GDM1 (cell line): ENCODE measurements at regions not wholly inside any gene's neighbourhood (a gene's known extent, or its start where the extent isn't known, plus 50 kb on each side); places are given as distances from the start of the nearest gene placed in this dataset.

Source experiments
- DNase-seq: peaks from one replicate; lab custom pipeline; 2025; lab: John Stamatoyannopoulos, UW

DNA sequence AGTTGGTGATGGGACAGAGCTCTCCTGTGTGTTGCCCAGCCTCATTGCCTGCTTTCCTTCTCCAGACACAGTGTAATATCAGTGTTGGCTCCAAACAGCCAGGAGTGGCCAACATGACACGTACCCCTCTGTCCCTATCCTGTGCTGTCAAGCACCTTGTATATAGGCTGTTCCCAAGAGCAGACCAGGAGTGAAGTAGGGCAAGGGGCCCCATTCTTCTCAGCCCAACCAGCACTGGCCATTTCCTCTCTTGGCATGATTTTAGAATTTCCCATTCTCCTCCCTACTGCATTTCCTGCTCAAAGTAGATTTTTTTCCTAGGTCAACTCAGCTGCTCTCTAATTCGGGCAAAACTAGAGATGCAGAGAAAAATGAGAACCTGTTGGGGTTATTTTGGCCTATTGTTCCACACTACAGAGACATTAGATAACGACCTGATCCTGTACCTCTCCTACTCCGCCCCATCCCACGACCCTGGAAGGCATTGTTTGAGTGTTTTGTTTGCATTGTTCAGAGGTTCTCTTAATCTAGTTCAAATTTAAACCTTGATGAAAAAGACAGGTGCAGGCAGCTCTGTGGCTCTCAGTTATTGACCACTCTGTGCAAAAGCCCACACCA, 95.6 kb downstream of the RASSF10 start:
- no peak for DNase-seq

DNA sequence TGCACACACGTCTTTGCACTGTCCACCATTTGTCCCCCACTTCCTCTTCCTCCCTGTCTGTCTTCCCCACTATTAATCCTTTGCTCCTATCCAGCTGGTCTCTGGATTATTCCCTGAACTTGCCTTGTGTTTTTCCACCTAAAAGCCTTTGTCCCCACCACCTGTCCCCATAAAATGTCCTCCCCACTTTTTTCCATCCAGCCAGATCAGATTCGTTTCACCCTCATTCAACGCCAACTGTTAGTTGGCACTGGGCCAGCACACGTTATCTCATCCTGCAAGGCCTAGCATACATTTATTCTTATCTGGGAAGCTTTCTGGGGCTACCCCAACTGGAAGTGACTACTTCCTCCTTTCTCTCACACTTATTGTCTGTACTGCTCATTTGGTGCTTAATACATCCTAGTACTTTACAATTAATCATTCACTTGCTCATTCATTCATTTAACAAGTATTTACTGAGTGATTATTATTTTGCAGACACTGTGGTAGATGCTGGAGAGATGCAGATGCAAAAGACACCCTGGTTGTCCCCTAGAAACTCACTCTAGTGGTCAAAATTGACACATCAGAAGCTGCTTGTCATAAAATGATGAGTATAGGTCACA, 96.2 kb downstream of the RASSF10 start:
- peak; percentile 29 for DNase-seq

DNA sequence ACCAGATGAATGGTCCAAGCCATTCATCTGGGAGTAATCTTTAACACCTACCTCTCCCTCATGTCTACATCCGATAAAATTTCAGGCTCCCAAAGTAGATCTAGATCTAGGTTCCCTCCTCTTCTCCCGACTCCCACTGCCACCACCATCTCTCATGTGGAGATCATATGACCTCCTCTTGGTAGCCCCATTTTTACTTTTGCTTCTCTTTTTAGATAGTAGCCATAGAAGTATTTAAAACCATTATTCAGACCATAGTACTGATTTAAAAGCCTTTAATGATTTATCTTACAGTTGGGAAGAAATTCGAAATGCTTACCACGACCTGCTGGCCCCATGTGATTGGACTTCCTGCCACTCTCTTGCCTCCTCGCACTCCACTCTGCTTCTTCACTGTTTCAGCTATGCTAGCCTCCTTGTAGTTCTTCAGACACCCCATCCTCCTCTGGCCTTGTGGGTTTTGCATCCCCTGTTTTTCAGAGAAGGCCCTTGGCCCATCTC, 98.5 kb downstream of the RASSF10 start:
- no peak for DNase-seq

DNA sequence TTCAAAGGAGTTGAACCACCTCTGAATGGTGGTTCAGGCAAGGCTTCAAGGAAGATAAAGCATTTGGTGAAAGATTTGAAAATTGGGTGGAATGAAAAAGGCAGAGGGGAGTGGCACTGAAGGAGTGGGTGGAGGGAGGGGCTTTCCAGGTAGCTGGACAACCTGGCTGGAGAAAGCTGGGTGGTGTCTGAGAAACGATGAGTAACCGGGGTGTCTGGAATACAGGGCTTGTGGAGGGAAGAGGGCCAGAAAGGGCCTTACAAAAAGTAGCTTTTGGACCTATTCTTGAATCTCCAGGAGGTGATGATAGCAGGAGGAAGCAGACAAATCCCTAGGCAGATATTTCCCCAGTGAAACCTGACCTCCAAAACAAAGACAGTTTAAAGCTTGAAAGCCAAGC, 99.3 kb downstream of the RASSF10 start:
- DNase-seq = no peak

DNA sequence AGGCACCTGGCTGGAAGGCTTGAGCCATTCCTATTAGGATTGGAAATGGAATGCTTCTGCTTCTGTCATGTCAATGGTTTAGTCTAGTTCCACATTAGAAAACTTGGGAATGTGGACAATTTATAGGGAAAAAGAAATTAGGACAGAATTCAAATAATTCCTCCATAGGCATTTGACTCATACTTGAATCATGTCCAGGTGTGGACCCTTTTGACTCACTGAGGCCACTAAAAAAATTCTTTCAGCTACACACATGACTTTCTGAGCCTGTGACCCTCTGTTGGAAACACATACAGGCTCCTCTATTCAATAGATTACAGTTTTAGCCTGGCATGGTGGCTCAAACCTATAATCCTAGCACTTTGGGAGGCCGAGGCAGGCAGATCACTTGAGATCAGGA, 100.5 kb downstream of the RASSF10 start:
- DNase-seq = no peak

DNA sequence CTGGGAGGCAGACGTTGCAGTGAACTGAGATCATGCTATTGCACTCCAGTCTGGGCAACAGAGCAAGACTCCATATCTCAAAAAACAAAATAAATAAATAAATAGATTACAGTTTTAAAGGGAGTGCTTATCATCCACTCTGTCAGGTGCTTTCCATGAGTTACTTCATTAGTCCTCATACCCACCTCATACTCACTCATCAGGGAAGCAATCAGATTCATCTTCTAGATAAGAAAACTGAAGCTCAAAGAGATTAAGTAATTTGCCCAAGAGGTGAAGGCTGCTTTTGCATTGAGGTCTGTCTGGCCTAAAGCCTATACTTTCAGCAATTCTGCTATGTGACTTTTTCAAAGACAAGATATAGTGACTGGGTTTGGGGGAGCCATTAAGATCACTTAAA, 101.0 kb downstream of the RASSF10 start:
- DNase-seq = no peak

DNA sequence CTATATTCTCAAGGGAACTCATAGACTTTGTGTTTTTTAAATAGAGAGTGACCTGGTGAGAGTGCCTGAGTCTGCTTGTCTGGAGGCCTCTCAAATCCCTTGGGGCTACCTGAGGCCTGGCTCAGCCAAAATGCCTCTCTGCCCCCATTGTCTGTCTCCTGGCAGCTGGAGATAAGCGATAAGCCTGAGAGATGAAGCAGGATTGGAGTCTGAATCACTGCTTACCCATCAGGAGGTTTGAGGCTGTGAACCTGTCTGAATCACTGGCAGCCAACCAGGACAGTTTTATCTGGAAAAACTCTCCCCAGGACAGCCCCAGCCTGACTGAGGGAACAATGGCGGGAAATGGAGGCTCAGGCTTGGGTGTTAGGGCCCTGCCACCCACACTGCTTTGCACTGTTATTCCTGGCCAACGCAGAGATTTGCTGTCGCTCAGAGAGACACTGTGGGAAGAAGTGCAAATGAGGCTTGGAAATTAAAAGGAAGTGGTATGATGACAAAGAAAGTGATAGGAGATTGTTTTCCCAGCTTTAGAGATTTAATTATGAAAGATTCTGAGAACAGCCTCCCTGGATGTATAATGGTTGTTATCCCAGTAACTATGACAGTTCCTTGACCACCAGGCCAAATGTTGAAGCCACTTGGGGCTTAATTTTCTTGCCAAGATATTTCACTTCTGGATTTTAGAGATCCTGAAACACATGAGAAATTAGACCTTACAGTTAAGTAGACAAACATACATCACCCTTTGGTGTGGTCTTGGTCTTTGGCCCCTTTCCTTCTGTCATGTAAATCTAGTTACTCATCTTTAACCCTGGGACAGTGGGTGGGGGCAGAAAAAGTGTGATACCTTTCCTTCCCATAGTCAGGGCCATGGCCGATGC, 102.1 kb downstream of the RASSF10 start:
- DNase-seq = no peak

DNA sequence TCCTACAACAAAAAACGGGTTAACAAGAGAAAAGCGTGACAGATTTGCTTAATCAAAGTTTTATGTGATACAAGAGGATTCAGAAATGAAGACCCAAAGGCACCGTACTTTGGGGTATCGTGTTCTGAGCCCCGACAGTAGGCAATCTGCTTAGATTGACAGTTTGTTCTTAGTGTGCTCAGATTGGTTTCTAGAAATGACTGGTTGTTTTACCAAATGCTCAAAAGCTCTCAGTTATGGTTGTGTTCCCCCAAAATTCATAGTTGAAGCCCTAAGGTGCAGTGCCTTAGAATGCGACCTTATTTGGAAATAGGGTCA, 102.7 kb downstream of the RASSF10 start:
- no peak for DNase-seq

DNA sequence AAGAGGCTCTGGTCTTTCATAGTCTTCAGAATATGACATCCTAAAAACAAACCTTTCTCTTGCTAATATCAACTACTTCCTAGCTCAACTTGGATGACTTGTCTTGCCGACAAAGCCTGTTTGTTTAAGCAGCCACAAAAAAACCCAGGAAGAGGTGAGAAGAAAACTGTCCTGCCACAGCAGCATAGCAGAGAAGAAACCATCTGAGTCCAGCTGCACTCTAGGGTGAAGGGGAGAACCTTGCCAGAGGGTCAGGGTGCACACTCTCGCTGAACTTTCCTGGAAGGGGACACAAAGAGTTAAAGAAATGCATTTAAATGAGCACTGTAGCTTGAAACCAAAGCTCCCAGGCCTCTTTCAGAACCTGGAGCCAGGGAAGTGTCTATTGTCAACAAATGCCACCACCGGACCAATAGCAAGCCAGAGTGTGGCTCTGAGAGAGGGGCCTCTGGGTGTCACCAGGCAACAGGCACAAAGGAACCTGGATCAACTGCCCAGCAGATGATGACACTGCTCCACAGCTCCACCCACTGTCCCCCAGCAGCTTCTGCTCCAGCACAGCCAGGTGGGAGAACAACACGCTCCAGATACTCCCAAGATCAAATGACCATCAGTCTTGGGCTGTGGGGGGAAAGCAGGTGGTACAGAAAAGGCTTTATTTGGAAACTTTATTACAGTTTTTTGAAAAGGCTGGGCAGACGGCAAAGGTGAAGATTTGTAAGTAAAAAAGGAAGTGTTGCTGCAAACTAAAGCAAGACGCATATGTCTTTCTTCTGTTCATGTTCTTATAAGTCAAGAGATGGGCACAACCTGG, 105.7 kb downstream of the RASSF10 start:
- no peak for DNase-seq

DNA sequence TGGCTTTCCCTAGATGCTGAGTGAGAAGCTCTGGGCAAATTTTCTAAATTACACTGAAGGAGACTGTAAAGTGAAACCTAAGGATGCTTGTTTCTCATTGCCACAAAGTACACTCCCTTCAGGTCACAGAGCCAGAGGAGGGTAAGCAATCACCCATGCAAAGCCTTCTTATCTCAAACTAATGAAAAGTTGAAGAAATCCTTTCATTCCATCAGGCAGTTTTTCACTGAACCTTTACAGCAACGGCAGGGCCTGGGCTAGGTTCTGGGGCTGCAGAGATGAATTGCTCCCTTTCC, 106.2 kb downstream of the RASSF10 start:
- no peak for DNase-seq

DNA sequence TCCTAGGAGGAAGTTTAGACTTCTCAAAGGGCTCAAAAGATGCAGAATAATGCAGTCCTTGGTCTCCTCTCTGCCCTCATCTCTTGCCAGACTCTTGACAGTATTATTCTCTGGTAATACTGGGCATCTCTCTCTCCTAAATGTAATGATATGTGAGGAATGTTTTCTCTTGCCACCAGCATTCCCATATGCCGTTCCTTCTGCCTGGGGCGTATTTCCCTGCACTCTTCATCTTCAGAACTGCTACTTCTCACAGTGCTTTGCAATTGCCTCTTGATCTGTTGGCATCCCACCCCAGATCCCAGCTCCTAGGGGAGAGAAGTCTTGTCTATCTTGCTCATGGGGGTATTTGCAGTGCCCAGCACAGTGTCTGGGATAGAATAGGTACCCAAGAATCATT, 107.4 kb downstream of the RASSF10 start:
- DNase-seq = no peak

DNA sequence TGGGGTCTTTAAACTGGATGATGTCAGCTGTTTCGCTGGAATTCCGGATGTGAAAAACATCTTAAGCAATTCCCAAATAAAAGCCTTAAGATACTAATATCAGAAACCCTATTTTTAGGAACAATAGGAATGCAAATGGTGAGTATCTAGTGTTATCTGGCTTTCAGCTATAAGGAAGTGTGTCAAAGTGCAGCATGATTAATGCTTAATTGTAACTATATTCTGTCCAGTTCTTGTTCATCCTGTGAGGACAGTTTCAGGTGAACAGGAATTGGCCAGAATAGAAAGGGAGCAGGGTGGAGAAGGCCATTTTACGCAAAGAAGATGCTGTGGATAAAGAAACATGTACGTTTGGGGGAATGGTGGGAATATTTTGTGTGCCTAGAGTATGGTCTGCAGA, 108.2 kb downstream of the RASSF10 start:
- no peak for DNase-seq

DNA sequence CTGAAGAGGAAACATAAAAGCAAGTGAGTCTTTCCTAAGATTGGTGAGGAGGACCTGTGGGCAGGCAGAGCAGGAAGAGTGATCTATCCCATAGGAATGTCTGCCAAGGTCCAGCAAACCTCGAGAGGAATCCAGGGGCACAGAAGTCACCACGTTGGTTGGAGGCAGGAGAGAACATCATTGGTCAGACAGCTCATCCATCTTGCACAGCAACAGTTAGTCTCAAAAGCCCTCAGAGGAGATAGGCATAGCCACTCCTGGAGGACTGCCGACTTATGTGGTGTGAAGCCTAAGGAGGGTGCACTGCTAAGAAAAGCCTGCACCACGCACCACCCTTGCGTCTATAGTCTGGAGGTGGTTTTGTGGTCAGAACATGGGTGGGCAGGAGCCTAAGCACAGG, 109.1 kb downstream of the RASSF10 start:
- no peak for DNase-seq

DNA sequence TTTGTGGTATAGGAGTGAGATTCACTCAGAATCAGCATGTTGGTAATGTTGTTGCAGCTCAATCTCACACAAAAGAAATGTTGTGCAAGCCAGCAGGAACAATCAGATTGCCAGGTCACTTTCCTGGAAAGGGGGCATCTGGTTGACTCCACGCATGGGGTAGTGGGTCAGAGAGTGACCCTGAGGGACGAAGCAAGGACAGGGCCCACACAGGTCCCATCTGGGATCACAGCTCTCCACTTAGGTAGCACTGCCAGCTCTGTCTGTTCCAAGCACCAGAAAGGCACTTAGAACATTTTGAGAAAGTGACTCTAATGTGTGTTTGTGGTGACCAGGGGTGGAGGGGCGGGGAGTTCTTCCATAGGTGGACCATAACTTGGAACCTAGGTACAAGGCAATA, 109.5 kb downstream of the RASSF10 start:
- no peak for DNase-seq

DNA sequence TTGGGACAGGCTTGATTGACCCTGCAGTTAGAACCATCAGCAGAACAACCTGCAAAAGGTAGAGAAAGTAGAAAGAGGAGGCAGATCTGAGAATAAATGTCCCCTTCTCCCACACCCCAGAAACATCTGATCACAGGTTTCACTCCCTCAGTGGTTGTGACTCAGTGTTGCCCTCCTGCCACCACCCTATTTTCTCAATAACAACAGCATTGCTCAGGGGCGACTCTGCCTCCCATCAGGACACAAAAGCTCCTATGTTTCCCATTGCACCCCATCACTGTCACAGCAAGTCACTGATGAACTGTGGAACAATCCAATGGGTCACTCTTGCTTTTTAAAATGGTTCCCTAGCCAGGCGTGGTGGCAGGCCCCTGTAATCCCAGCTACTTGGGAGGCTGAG, 110.2 kb downstream of the RASSF10 start:
- no peak for DNase-seq

DNA sequence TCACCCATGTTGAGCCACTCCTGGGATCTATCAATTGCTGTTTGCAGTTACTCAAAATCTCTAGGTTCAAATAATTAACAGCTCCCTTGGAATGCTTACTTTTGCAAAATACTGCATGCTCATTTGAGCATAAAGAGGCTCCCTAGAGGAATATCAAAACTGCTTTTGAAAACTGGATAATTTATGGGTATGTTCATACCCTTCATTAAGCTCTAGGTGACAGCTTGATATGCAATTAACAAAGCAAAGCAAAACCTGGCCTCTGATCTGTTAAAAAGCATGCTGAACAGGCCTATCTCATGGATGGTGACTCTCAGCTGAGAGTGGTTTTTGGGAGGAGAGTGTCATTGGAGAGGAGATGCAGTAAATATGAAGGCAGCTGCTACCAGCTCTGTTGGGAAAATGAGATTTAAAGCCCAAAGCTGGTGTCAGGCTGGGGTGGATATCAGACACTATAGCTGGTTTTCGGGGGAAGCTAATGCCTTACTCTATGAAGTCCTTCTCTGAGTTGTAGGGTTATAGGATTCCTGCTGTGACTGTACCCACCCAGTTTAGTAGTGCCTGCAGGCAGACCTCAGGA, 110.9 kb downstream of the RASSF10 start:
- no peak for DNase-seq

DNA sequence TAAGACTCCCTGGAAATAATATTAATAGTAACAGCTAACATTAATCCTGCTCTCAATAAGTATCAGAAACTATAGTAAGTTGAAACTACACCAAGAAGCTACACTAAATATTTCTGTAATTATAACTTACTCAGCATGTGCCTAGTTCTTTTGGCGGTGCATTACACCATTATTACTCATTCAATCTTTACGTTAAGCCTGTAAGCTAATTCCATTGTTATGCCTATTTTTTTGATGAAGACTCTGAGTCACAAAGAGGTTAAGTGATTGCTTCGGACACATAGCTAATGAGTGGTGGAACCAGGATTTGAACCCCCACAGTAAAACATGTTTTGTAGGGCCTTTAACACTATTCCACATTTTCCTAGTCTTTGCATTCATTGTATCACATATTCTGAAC, 111.6 kb downstream of the RASSF10 start:
- DNase-seq = no peak

DNA sequence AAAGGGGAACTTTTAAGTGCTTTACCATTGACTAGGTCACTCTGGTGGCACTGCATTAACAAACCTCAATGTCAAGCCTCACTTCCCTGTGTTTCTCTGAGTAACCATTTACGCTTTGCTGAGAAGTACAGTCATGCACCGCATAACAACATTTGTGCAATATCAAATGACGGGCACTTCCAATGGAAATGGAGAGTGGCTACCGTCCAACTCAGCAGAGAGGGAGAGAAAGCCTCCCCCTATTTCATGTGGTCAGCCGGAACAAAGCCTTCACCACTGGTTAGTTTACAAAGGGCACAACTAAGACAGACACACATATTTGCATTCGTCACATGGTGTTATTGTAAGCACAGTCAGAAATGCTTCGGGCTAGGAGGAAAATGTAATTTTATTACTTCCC, 117.3 kb downstream of the RASSF10 start:
- DNase-seq = no peak

DNA sequence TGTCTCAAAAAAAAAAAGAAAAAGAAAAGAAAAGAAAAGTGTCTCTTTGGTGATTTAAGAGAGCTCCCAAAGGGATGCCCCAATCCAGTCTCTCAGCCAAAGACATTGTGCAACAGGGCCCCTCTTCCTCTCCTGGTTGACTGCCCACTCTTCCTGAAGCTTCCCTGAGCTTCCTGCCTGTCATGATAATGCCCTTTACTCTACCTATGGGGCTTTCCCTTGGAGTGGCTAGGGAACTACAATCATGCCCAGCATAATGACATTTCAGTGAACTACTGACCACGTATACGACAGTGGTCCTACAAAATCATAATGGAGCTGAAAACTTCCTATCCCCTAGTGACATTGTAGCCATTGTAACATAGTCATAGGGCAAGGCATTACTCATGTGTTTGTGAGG, 118.0 kb downstream of the RASSF10 start:
- DNase-seq = no peak

DNA sequence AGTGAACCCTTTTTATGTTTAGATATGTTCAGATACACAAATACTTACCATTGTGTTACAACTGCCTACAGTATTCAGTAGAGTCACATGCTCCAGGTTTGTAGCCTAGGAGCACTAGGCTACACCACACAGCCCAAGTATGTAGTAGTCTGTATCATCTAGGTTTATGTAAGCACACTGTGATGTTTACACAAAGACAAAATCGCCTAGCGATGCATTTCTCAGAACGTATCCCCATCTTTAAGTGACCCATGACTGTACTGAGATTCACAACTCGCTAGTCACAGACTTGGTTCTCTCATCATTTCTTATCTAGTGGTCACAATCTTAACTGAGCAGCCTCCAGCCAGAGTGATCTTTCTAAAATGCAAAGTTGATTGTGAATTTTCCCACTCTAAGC, 119.2 kb downstream of the RASSF10 start:
- DNase-seq = no peak

DNA sequence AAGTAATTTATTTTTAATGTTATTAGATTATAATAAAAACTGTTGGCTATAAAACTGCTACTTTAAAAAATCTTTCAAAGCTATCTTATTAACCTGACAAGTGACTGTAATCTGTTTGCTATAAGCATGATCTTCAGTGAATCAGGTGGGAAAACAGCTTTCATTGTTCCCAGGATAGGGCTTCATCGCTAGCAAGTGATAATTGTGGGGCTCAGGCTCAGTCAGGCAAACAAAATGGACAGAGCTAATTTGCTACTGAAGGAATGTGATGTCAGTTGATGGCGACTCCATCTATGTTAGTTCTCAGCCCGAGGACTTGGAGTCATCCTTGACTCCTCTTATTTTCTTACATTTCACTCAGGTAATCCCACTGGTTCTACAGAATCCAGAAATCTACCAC, 125.0 kb downstream of the RASSF10 start:
- DNase-seq = no peak

DNA sequence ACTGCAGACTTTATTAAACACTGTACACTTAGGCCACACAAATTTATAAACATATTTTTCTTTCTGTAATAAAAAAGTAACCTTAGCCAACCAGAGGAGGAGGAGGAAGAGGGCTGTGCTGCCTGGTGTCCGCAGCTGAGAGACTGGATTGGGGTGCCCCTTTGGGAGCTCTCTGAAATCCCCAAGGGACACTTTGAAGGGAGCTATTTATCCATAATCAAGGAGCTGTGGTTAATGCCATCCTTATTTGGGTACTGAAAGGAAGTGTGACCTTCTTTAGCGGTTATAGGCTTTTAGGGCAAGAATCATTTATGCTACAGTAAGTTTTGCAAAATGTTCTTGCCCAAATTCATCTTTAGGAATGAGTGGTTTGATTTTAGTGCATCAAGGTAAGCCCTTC, 125.8 kb downstream of the RASSF10 start:
- DNase-seq = no peak
